MM.1S (cell line): ENCODE measurements at regions not wholly inside any gene's neighbourhood (a gene's known extent, or its start where the extent isn't known, plus 50 kb on each side); places are given as distances from the start of the nearest gene placed in this dataset.

Experiments
- DNase-seq: peaks from one replicate; pipeline ENCODE4 v3.0.0-alpha.2; 2015
- H2AFZ ChIP-seq: fragments of 300-600 bp; sonication (generic); 2 replicates; pipeline ENCODE4 v1.6.0; 2016; ENCODE audit warnings: antibody characterized with exemption, low read length
- H3F3A ChIP-seq: fragments of 300-600 bp; sonication (generic); 2 replicates; pipeline ENCODE4 v1.6.1; 2016; ENCODE audit warnings: mild to moderate bottlenecking, antibody characterized with exemption, low read length, moderate library complexity, mixed read lengths; ENCODE audit not compliant: insufficient read depth
- H3K27ac ChIP-seq: fragments of 300-600 bp; sonication (generic); 2 replicates; pipeline ENCODE4 v1.5.1; 2016; ENCODE audit warnings: mild to moderate bottlenecking, low read length
- H3K27me3 ChIP-seq: fragments of 300-600 bp; sonication (generic); replicated peaks from 2 replicates; pipeline ENCODE4 v1.6.0; 2016; ENCODE audit warnings: low read length; ENCODE audit not compliant: insufficient read depth
- H3K36me3 ChIP-seq: fragments of 300-600 bp; sonication (generic); replicated peaks from 2 replicates; pipeline ENCODE4 v1.6.1; 2016; ENCODE audit warnings: mild to moderate bottlenecking, low read length, mixed read lengths; ENCODE audit not compliant: insufficient read depth
- H3K4me1 ChIP-seq: fragments of 300-600 bp; sonication (generic); 2 replicates; pipeline ENCODE4 v1.6.1; 2016; ENCODE audit warnings: low read length, mixed read lengths
- H3K4me2 ChIP-seq: fragments of 300-600 bp; sonication (generic); 2 replicates; pipeline ENCODE4 v1.6.0; 2016; ENCODE audit warnings: low read depth, low read length
- H3K4me3 ChIP-seq: fragments of 300-600 bp; sonication (generic); 2 replicates; pipeline ENCODE4 v1.5.1; 2016; ENCODE audit warnings: low read length, mixed read lengths
- H3K79me2 ChIP-seq: fragments of 300-600 bp; sonication (generic); 2 replicates; pipeline ENCODE4 v1.6.1; 2016; ENCODE audit warnings: mixed run types, low read length, mixed read lengths
- H3K9ac ChIP-seq: fragments of 300-600 bp; sonication (generic); 2 replicates; pipeline ENCODE4 v1.6.1; 2016; ENCODE audit warnings: low read length, mixed read lengths
- H3K9me2 ChIP-seq: fragments of 300-600 bp; sonication (generic); replicated peaks from 2 replicates; pipeline ENCODE4 v1.6.1; 2016; ENCODE audit warnings: mild to moderate bottlenecking, low read length, mixed read lengths; ENCODE audit not compliant: insufficient read depth
- H3K9me3 ChIP-seq: fragments of 300-600 bp; sonication (generic); replicated peaks from 2 replicates; pipeline ENCODE4 v1.6.1; 2016; ENCODE audit warnings: mild to moderate bottlenecking, low read length, mixed read lengths; ENCODE audit not compliant: insufficient read depth
- H4K20me1 ChIP-seq: fragments of 300-600 bp; sonication (generic); 2 replicates; pipeline ENCODE4 v1.6.1; 2016; ENCODE audit warnings: mild to moderate bottlenecking, low read length, moderate library complexity, mixed read lengths; ENCODE audit not compliant: insufficient read depth
- EZH2 ChIP-seq: fragments of 300-600 bp; sonication (generic); optimal IDR thresholded peaks from 2 replicates; pipeline ENCODE3; 2017; ENCODE audit warnings: low read depth, mild to moderate bottlenecking, antibody characterized with exemption, low read length, mixed read lengths
- EZH2phosphoT487 ChIP-seq: fragments of 300-600 bp; sonication (generic); IDR thresholded peaks from 2 replicates; pipeline ENCODE4 v1.6.1; 2018; ENCODE audit warnings: antibody characterized with exemption, low read length
- TF ChIP-seq, protein P1 (sequence below): fragments of 300-600 bp; sonication (generic); IDR thresholded peaks from 2 replicates; pipeline ENCODE4 v1.5.1; 2016; ENCODE audit warnings: antibody characterized with exemption, low read length, mixed read lengths

DNA sequence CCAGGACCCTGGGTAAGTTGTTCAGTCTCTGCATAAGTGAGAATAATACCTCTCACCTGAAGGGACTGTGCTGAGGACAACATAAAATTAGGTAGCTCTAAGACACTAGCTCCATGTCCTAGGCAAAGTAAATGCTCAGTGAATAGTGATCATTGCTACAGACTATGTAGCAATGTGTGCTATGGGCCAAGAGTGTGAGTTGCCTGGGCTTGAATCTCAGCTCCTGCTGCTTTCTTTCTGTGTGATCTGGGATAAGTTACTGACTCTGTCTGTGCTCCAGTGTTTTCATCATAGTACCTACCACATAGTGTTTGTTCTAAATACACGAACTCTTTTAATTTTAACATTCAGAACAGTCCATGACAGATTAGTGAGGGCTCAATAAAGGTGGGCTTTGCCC, 81.1 kb upstream of the MFGE8 start:
- no peaks in the 10 kb centered on the region for H3K9me2 ChIP-seq
- no peaks in the 10 kb centered on the region for H3K27me3 ChIP-seq
- no peak overlapping the region for H2AFZ ChIP-seq
- TF ChIP-seq EZH2phosphoT487 (no peak), EZH2 (no peak)
- TF ChIP-seq, protein P1, sequence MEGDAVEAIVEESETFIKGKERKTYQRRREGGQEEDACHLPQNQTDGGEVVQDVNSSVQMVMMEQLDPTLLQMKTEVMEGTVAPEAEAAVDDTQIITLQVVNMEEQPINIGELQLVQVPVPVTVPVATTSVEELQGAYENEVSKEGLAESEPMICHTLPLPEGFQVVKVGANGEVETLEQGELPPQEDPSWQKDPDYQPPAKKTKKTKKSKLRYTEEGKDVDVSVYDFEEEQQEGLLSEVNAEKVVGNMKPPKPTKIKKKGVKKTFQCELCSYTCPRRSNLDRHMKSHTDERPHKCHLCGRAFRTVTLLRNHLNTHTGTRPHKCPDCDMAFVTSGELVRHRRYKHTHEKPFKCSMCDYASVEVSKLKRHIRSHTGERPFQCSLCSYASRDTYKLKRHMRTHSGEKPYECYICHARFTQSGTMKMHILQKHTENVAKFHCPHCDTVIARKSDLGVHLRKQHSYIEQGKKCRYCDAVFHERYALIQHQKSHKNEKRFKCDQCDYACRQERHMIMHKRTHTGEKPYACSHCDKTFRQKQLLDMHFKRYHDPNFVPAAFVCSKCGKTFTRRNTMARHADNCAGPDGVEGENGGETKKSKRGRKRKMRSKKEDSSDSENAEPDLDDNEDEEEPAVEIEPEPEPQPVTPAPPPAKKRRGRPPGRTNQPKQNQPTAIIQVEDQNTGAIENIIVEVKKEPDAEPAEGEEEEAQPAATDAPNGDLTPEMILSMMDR, result no peak
- H3K79me2 ChIP-seq, result no peaks in the 10 kb centered on the region
- peaks cover 5% of the 10 kb centered on the region; the same call in 1 of the 2 replicates for H3K4me1 ChIP-seq
- no peak for DNase-seq
- no peak overlapping the region for H3K9ac ChIP-seq
- H3K27ac ChIP-seq, result no peak overlapping the region
- H4K20me1 ChIP-seq, result no peaks in the 10 kb centered on the region
- H3K9me3 ChIP-seq, result no peaks in the 10 kb centered on the region
- H3K4me3 ChIP-seq, result no peak overlapping the region
- no peak overlapping the region for H3K4me2 ChIP-seq
- H3F3A ChIP-seq, result no peaks in the 10 kb centered on the region
- no peaks in the 10 kb centered on the region for H3K36me3 ChIP-seq

DNA sequence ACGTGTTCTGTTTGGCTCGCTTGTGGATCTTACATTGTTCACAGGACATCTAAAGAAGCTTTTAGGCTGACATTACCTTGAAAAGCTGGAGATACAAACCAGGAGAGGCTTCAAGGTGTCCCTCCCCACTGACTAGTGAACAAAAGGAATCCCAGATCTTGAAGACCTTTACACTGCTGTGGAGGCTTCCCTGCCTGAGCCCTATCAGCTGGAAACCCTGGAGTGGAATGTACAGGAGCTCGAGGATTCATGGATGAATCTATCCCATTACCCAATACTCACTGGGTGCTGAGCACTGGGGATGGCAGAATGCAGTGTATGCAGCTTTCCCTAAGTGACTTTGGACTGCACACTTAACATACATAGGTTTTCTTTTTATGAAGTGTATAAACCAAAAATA, 82.3 kb upstream of the MFGE8 start:
- H3K27ac ChIP-seq, result no peak overlapping the region
- peaks cover 5% of the 10 kb centered on the region; the same call in 1 of the 2 replicates for H3K4me1 ChIP-seq
- DNase-seq, result no peak

DNA sequence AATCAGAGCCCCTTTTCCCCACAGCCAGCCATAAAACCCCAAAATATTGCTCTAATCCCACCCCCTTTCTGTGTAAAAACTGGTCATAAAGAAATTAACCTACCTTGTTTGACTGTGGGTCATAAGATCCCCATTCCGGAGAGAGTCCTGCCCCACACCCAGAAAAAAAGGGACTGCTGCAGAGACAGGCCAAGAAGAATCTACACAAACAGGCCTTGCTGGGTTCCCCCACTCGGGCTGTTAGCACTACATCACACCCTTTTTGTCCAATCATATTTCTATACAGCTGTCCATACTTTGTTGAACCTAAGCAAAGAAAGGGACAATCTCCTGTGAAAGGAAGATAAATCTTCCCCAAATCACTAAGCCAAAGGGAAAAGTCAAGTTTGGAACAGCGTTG, 84.4 kb upstream of the MFGE8 start:
- Histone ChIP-seq H3K9me3 (no peaks in the 10 kb centered on the region), H3F3A (peaks cover 12% of the 10 kb centered on the region), H4K20me1 (no peaks in the 10 kb centered on the region), H3K4me1 (peaks cover 17% of the 10 kb centered on the region), H3K9ac (no peak overlapping the region), H3K4me3 (no peak overlapping the region), H3K27ac (no peak overlapping the region), H3K27me3 (no peaks in the 10 kb centered on the region), H3K79me2 (no peaks in the 10 kb centered on the region), H3K36me3 (no peaks in the 10 kb centered on the region), H3K4me2 (no peak overlapping the region), H3K9me2 (no peaks in the 10 kb centered on the region), H2AFZ (no peak overlapping the region)
- no peak for DNase-seq
- no peak for TF ChIP-seq EZH2phosphoT487
- TF ChIP-seq EZH2, result no peak
- TF ChIP-seq, protein P1, result no peak

More for the DNA sequence above, 82.3 kb upstream of the MFGE8 start:
- no peaks in the 10 kb centered on the region for H3K79me2 ChIP-seq
- H4K20me1 ChIP-seq, result no peaks in the 10 kb centered on the region
- no peak overlapping the region for H3K4me3 ChIP-seq
- H3F3A ChIP-seq, result no peaks in the 10 kb centered on the region
- H3K9me2 ChIP-seq, result no peaks in the 10 kb centered on the region
- TF ChIP-seq EZH2 (no peak), EZH2phosphoT487 (no peak)
- TF ChIP-seq, protein P1, result no peak
- no peak overlapping the region for H3K4me2 ChIP-seq
- no peak overlapping the region for H3K9ac ChIP-seq
- H3K36me3 ChIP-seq, result no peaks in the 10 kb centered on the region
- H3K27me3 ChIP-seq, result no peaks in the 10 kb centered on the region
- H2AFZ ChIP-seq, result no peak overlapping the region
- H3K9me3 ChIP-seq, result no peaks in the 10 kb centered on the region
